ENCODE measurements at regions not wholly inside any gene's neighbourhood (a gene's known extent, or its start where the extent isn't known, plus 50 kb on each side); places are given as distances from the start of the nearest gene placed in this dataset.
A peak's percentile ranks its signal among the peaks of the same experiment; 100 is the strongest.
"Not testable (repeated sequence)": the region's sequence is repeated elsewhere in the genome, so short reads cannot be mapped to it uniquely, and the experiment has no call there.

- DNase-seq = no peak
Observed at GRCh38 chr3:137588871-137589270, 175.2 kb upstream of the SOX14 start.

DNA sequence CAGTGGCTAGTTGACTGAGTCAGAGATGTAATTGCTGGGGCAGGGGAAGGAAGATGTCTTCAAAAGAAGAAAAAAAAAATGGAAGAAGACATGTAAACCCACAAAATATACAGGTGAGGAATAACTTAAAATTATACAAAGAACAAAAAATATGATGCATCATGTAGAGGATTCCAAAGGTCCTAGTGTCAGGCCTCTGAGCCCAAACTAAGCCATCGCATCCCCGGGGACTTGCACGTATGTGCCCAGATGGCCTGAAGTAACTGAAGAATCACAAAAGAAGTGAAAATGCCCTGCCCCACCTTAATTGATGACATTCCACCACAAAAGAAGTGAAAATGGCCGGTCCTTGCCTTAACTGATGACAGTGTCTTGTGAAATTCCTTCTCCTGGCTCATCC, 168.7 kb upstream of the SOX14 start:
- DNase-seq = not testable (repeated sequence)

DNA sequence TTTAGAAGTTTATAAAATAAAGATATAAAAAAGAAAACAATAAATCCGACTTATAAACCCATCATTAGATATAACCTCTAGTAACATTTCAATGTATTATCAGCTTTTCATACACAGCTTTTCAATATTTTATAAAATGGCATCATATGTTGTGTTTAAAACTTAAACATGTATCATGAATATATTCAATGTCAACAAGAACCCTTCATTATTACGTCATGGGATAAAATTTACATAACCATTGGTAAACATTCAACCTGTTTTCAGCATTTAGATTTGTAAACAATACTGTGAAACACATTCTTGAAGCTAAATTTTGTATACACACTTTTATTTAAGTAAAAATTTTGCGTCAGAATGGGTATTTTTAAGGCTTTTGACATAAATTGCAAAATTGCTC, 153.4 kb upstream of the SOX14 start:
- no peak for DNase-seq

GRCh38 chr3:137612291-137612690, 151.8 kb upstream of the SOX14 start:
- no peak for DNase-seq

GRCh38 chr3:137615659-137616418, 148.3 kb upstream of the SOX14 start:
- no peak for DNase-seq

- no peak for DNase-seq
Observed at GRCh38 chr3:137641879-137642704, 122.0 kb upstream of the SOX14 start.

- DNase-seq = peak in 19 of 58 donors; percentile 1 to 75 (median 7)
Observed at GRCh38 chr3:137642831-137643230, 121.3 kb upstream of the SOX14 start.

GRCh38 chr3:137647179-137647578, 116.9 kb upstream of the SOX14 start:
- DNase-seq = no peak

- DNase-seq = no peak
Observed at GRCh38 chr3:137669519-137670060, 94.5 kb upstream of the SOX14 start.

DNA sequence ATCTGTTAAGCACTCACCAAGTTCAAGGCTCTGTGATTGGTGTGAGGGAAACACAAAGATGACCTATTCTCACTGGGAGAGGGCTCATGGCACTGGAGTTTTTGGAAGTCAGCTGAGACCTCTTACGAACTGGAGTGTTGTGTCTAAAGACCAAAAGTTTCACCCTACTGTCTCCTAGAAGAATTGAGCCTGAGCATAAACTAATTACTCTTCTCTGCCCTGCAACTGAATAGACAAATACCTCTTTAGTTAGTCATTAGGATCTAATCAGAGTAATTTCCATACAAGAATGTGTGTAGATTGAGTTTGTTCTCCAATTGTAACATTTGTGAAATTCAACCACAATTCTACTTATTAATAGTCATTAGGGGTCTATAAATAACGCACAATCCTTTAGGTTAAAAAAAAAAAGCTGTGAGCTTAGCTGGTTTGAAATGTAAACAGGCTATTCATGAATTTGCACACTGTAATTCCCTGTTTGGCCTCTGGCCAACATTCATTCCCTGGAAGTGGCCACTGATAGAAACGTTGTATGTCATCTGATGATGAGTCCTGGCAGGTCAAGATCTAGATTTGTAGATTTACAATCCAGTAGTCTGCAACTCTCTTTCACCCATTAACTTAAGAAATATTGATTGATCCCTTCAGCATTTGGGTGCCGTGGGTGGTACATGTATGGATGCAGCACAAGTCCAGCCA, 76.8 kb upstream of the SOX14 start:
- no peak for DNase-seq

DNA sequence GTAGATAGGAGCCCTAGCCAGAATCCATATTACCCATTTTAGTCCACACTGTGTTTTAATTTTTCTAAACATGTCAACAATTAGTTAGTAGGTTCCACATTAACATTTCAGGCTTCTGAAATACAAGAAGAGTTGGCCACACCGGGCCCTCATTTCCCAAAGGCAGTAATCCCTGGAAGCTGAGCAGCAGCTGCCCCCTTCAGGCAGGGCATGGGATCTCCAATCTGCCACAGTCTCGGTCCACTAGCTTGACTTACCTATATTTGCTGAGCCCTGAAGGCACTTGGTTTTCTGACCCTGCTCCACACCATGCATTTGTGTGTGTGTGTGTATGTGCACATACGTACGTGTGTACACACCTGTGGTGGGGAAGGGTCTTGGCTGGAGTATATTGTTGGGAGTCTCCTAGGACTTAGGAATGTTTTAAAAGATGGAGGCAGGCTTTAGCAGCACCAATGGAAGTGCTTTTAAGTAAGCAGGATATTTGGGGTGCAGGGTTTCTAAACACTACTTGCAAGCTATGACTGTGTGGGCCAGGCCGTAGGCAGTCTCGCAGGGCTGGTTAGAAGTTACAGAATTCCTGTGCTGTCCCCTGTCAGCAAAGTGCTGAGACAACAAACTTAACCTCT, 71.2 kb upstream of the SOX14 start:
- peak in 2 of 58 donors; percentile 2 to 3 for DNase-seq

- DNase-seq = no peak
Observed at GRCh38 chr3:137693791-137694190, 70.3 kb upstream of the SOX14 start.

DNA sequence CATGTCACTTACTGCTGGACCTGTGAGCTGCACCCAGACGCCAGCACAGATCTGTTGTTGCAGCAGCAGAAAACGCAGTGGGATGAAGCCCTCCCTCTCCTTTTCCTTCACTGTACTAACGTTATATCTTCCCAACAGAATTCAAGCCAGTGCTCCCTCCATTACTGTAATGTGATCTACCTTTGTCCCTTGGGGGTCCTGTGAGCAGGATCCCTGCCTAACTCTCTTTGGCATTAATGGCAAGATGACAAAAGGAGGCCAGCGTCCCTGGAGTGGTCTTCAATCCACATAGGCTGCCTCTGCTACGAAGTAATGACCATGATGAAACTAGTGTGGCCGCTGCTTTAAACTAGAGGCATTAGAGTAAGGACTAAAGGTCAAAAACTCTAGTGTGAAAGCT, 69.3 kb upstream of the SOX14 start:
- DNase-seq = no peak

DNA sequence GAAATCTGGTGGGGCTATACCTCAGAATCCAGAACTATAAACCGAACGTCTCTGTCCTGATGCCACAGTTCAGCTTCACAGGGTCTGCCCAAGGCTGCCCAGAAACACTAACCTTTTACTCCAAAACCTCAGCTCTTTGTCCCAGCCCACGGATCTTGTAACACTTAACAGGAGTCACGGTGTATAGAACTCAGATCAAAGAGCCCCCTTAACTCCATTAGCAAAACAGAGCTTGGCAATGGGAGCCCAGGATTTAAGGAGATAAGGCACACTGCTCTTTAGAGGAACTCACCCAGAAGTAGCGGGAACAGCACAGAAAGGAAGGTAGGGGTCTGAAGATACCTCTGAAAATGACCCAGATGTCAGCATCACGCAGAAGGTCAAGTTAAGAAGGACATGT, 68.8 kb upstream of the SOX14 start:
- no peak for DNase-seq

DNA sequence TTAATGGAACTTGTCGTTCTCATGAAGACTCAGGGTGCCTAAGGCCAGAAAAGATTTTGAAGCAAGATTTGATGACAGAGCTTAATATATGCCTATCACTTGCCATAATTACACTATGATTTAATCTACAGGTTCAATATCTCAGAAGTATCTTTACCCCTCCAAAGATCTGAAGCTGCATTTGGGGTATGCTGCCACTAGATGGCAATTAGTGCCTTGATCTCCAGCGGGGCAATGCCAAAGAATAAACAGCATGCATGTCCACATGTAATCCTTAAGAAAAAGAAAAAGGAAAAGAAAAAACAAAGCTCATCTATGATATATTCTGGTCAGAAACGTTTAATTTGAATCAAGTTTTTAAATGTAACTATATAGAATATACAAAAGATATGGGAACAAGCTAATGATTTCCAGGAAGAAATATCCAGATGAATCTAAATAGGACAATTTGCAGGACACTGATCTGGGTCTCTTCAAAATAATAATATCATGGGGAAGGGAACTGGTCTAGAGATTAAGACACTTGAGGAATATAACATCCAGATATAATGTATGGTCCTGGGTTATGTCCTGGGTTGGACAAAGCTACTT, 55.0 kb upstream of the SOX14 start:
- no peak for DNase-seq

DNA sequence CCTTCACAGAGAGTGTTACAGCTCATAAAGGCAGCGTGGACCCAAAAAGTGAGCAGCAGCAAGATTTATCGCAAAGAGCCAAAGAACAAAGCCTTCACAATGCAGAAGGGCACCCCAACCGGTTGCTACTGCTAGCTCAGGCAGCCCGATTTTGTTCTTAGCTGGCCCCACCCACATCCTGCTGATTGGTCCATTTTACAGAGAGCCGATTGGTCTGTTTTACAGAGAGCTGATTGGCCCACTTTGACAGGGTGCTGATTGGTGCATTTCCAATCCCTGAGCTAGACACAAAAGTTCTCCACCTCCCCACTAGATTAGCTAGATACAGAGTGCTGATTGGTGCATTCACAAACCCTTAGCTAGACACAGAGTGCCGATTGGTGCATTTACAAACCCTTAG, 50.1 kb upstream of the SOX14 start:
- not testable (repeated sequence) for DNase-seq
